MCF 10A (cell line): ENCODE measurements at regions not wholly inside any gene's neighbourhood (a gene's known extent, or its start where the extent isn't known, plus 50 kb on each side); places are given as distances from the start of the nearest gene placed in this dataset.

Source experiments
- BruUV-seq: library from RNA; stranded (reverse); fragments of 400-500 nt; replicated peaks from 2 replicates; lab custom pipeline; 2021; lab: Mats Ljungman, UMichigan
- CTCF ChIA-PET: fragments of 300-600 bp; sonication (Branson Sonifier 250); formaldehyde crosslinking; extraction: SDS; loops from one replicate; lab custom pipeline; 2021; ENCODE audit warnings: antibody characterized with exemption, inconsistent platforms; lab: Yijun Ruan, JAX
- POLR2A ChIA-PET: fragments of 300-600, 350-650 bp; sonication (Branson Sonifier 250); formaldehyde crosslinking; extraction: SDS; loops from one replicate; lab custom pipeline; 2020; ENCODE audit warnings: antibody characterized with exemption, inconsistent platforms; lab: Yijun Ruan, JAX
- DNase-seq: peaks from one replicate; pipeline ENCODE4 v3.0.0-alpha.2; 2018; ENCODE audit not compliant: unreplicated experiment
- H3K27ac Mint-ChIP-seq: one replicate; pipeline ENCODE4 v1.8.0; 2022; ENCODE audit warnings: mild to moderate bottlenecking, low read depth, mixed read lengths; ENCODE audit not compliant: unreplicated experiment
- H3K27me3 Mint-ChIP-seq: one replicate; pipeline ENCODE4 v1.8.0; 2022; ENCODE audit warnings: mixed read lengths; ENCODE audit not compliant: insufficient read depth, unreplicated experiment
- H3K36me3 Mint-ChIP-seq: one replicate; pipeline ENCODE4 v1.8.0; 2022; ENCODE audit warnings: mild to moderate bottlenecking, moderate library complexity, mixed read lengths; ENCODE audit not compliant: insufficient read depth, unreplicated experiment
- H3K4me1 Mint-ChIP-seq: one replicate; pipeline ENCODE4 v1.8.0; 2022; ENCODE audit warnings: mixed read lengths; ENCODE audit not compliant: insufficient read depth, unreplicated experiment
- H3K4me3 Mint-ChIP-seq: one replicate; pipeline ENCODE4 v1.8.0; 2022; ENCODE audit warnings: mild to moderate bottlenecking, moderate library complexity, mixed read lengths; ENCODE audit not compliant: unreplicated experiment
- H3K9me3 Mint-ChIP-seq: one replicate; pipeline ENCODE4 v1.8.0; 2022; ENCODE audit warnings: mixed read lengths; ENCODE audit not compliant: unreplicated experiment
- CTCF ChIP-seq: fragments of 200-600 bp; IDR thresholded peaks from one replicate; pipeline ENCODE4 v1.8.0; 2022; ENCODE audit warnings: antibody characterized with exemption, mild to moderate bottlenecking; ENCODE audit not compliant: unreplicated experiment
- intact Hi-C: fragments of 100-400 bp; cut with micrococcal nuclease; formaldehyde crosslinking; loops from 2 replicates; pipeline ENCODE4 v1.14.1; 2022

GRCh38 chr3:66092175-66092995, 53.7 kb upstream of the MAGI1 start:
- no TSS peak for BruUV-seq
- H3K4me1 Mint-ChIP-seq, result no peaks in the 10 kb centered on the region
- H3K4me3 Mint-ChIP-seq, result no peak overlapping the region
- CTCF ChIA-PET, result interaction anchor here (0.6 kb wide), 1 partner anchor 47 kb away, joined by 3 read pairs; no protein-coding TSS in a partner anchor
- H3K9me3 Mint-ChIP-seq, result no peaks in the 10 kb centered on the region
- H3K36me3 Mint-ChIP-seq, result no peaks in the 10 kb centered on the region
- intact Hi-C loops, result no loop called here
- no peak for TF ChIP-seq CTCF
- H3K27me3 Mint-ChIP-seq, result no peaks in the 10 kb centered on the region
- H3K27ac Mint-ChIP-seq, result no peak overlapping the region
- POLR2A ChIA-PET, result interaction anchor here (1.5 kb wide), 1 partner anchor 41 kb away, joined by 4 read pairs; no protein-coding TSS in a partner anchor
- DNase-seq, result no peak
